HG03378 (cell line): ENCODE measurements at regions not wholly inside any gene's neighbourhood (a gene's known extent, or its start where the extent isn't known, plus 50 kb on each side); places are given as distances from the start of the nearest gene placed in this dataset.

ENCODE experiments used
- ATAC-seq: cut with Tn5 transposase; IDR thresholded peaks from one replicate; pipeline ENCODE4 v1.9.1; 2021; ENCODE audit warnings: mild to moderate bottlenecking, moderate library complexity; ENCODE audit not compliant: unreplicated experiment

GRCh38 chr1:188237573-188238348 is 1409.0 kb downstream of the PLA2G4A start:
- no peak for ATAC-seq

DNA sequence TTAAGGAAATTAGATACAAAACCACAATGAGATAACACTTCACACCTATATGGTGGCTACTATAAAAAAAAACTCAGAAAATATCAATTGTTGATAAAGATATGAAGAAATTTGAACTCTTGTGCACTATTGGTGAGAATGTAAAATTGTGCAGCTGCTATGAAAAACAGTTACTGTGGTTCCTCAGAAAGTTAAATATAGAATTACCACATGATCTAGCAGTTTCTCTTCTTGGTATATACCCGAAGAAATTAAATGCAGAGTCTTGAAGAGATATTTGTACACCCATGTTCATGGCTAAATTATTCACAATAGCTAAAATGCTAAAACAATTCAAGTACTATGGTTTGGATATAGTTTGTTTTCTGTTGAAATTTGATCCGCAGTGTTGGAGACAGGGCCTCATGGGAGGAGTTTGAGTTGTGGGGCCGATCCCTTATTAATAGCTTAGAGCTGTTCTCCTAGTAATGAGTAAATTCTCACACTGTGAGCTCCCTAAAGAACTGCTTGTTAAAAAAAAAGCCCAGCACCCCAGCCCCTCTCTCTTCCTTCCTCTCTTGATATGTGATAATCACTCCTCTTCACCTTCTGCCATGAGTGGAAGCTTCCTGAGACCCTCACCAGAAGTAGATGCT is 1412.1 kb downstream of the PLA2G4A start:
- no peak for ATAC-seq

DNA sequence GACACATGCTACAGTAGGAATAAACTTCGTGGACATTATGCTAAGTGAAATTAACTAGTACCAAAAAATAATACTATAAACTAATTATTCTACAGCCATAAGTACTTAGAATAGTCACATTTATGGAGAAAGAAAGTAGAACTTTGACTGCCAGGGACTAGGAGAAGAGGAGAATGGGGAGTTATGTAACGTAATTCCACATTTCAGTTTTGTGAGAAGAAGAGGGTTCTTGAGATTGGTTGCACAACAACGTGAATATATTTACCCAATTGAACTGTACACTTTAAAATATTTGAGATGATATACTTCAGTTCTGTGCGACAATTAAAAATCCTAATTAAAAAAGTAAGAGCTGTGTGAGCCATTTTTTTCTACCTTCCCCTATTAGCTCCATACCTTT is 1412.9 kb downstream of the PLA2G4A start:
- no peak for ATAC-seq

DNA sequence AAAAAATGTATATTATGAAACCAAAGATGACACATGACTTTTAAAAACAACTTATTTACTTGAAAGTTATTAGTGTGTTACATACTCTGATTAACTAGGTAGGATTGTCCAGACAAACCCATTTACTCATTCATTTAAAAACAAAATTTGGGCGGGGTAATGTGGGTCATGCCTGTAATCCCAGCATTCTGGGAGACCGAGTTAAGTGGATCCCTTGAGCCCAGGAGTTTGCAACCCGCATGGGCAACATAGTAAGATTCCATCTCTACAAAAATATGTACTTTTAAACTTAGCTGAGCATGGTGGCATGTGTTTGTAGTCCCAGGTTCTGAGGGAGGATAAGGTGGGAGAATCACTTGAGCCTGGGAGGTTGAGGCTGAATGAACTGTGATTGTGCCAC is 1414.7 kb downstream of the PLA2G4A start:
- ATAC-seq, result no peak

DNA sequence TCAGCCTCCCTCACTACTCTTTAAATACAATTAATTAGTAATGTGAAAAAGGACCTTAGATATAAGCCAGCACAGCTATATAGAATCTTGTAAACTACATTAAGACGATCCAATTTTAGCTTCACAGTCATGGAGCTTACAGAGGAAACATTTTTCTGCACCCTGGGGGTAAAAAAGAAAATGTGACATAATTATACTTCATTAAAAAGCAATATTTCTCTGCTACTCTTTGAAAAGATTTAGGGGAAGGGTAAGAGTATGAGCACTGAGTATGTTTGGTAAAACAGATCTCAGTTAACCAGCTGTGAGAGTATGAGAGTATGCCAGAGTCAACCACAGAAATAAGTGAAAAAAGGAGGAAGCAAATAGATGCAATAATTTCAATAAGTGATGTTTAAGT is 1415.9 kb downstream of the PLA2G4A start:
- ATAC-seq, result no peak

- no peak for ATAC-seq
Measured at GRCh38 chr1:188247255-188247654, 1418.5 kb downstream of the PLA2G4A start.

- no peak for ATAC-seq
Measured at GRCh38 chr1:188249811-188250210, 1421.1 kb downstream of the PLA2G4A start.

DNA sequence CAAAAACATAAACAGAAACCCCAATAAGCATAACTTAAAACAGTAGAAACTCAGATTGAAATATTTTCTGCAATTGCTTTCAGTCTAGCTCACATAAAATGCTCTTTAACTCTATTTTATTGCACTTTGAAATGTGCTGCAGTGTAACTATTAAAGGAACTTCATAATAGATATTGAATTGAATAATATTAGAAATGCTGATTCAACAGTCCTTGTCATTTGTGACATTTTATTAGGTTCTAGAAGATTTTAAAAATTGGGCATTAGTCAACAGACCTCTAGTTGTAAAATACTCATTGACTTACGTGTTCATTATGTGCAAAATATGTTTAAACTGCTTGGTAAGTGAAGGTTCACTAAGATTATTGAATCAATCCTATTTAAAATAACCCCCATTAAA is 1422.3 kb downstream of the PLA2G4A start:
- no peak for ATAC-seq

GRCh38 chr1:188261849-188262248 is 1433.1 kb downstream of the PLA2G4A start:
- no peak for ATAC-seq

DNA sequence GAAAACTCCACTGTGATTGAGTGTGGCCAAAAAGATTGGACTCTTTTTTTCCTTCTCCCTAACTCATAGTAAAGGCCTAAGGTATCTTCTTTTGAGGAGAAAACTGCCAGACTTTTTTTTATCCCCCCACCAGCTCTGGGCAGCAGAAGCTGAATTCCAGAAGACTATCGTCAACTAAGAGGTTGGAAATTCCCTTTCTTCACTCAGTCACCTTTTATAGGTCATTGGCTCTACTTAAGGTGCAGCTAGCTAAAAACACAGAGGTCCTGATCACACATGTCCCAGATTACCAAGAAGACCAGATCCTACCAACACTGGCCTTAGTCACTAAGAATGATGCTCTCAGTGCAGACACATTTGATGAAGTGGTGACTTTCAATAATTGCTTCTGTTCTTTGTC is 1441.2 kb downstream of the PLA2G4A start:
- ATAC-seq, result no peak

GRCh38 chr1:188270497-188270896 is 1441.7 kb downstream of the PLA2G4A start:
- no peak for ATAC-seq

- no peak for ATAC-seq
Measured at GRCh38 chr1:188277771-188278170, 1449.0 kb downstream of the PLA2G4A start.

- ATAC-seq, result no peak
Measured at GRCh38 chr1:188281921-188282320, 1453.2 kb downstream of the PLA2G4A start.

- ATAC-seq, result no peak
Measured at GRCh38 chr1:188295157-188295556, 1466.4 kb downstream of the PLA2G4A start.

- no peak for ATAC-seq
Measured at GRCh38 chr1:188302746-188303145, 1474.0 kb downstream of the PLA2G4A start.

- ATAC-seq, result no peak
Measured at GRCh38 chr1:188314557-188315137, 1485.9 kb downstream of the PLA2G4A start.

DNA sequence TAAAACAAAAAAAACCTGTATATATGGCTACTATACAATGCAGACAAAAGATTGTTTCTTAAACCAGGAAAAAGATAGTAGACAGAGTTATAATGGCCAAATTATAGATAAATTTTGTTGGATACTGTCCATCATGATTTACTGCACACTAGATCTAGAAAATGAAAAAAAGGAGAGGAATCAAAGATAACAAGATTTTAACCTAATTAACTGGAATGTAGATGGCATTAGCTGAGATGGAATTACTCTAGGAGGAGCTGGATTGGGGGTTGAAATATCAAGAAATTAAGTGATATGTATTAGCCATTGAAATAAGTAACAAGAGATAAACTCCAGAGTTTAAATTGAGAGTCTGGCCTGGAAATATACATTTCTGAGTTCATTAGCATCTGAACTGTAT is 1489.1 kb downstream of the PLA2G4A start:
- ATAC-seq, result no peak

DNA sequence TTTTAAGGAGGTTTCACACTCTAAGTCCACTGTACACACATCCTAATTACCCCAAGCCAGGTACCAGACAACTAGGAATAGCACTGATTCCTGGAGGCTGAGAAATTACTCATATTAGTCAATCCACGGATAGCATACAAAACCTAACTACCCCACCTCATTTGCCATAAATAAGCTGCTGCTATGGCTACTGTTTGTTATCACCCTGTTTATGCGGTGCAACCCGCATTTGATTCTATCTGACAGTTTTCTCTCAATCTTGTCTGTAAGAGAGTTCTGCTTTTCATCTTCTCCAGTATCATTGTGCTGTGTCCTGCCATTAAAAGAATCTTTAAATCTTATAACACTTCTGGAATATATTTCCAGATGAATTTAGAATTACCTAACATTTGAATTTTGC is 1496.5 kb downstream of the PLA2G4A start:
- no peak for ATAC-seq

DNA sequence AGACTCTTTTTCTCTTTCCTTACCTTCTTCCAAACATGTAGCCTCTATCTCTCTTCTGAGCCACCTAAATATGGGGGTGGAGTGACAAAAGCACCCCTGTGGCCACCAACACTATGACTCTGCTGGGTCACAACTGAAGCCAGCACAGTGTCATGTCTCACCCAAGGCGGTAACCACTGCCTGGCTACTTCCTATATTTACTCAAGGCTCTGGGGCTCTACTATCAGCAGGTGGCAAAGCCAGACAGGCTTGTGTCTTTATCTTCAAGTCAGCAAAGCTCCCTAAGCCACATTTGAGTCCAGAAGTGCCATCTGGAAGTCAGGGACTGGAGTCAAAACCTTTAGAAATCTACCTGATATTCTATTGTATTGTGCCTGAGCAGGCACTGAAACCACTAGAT is 1515.2 kb downstream of the PLA2G4A start:
- ATAC-seq, result no peak

DNA sequence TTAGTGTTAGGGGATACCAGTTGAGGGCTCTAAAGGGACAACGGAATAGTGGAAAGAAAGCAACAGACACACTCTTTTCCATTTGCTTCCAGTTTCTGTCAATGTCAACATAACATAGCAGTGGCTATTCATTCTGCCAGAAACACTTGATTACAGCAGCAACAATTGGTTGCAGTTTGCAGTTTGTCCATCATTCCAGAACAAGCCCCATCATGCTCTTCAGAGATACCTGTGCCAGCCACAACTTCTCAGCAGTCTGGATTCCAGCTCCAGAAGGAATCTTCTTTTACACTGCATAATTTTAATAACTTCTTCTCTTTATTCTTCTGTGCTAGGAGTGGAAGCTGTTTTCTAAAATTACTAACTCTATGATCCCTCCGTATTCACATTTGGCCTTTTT is 1521.4 kb downstream of the PLA2G4A start:
- ATAC-seq, result no peak

- ATAC-seq, result no peak
Measured at GRCh38 chr1:188355082-188355481, 1526.3 kb downstream of the PLA2G4A start.

GRCh38 chr1:188355847-188356246 is 1527.1 kb downstream of the PLA2G4A start:
- no peak for ATAC-seq
